ENCODE measurements at regions not wholly inside any gene's neighbourhood (a gene's known extent, or its start where the extent isn't known, plus 50 kb on each side); places are given as distances from the start of the nearest gene placed in this dataset.
"Not testable (repeated sequence)": the region's sequence is repeated elsewhere in the genome, so short reads cannot be mapped to it uniquely, and the experiment has no call there.

- Histone ChIP-seq H3K9me3 (replicated peaks; ENCODE audit: insufficient read depth, low read length) (no peaks in the 10 kb centered on the region), H3F3A (ENCODE audit: insufficient read depth, low read length) (no peaks in the 10 kb centered on the region), H3K27ac (ENCODE audit: low read length) (no peak overlapping the region), H3K4me2 (ENCODE audit: low read depth, low read length) (no peak overlapping the region), H3K36me3 (replicated peaks; ENCODE audit: insufficient read depth, low read length) (no peaks in the 10 kb centered on the region), H3K9ac (ENCODE audit: low read length) (no peak overlapping the region), H2AFZ (ENCODE audit: low read length) (no peak overlapping the region), H3K79me2 (ENCODE audit: low read length) (no peaks in the 10 kb centered on the region), H4K20me1 (ENCODE audit: insufficient read depth, low read length) (no peaks in the 10 kb centered on the region), H3K4me3 (ENCODE audit: low read length) (no peak overlapping the region), H3K27me3 (replicated peaks; ENCODE audit: insufficient read depth, low read length) (no peaks in the 10 kb centered on the region), H3K4me1 (ENCODE audit: low read length) (no peaks in the 10 kb centered on the region), H3K9me2 (replicated peaks; ENCODE audit: insufficient read depth, low read length) (no peaks in the 10 kb centered on the region)
- DNase-seq = no peak
- no peak for TF ChIP-seq EZH2phosphoT487 (IDR thresholded peaks at IDR 0.05; ENCODE audit: low read length)
- TF ChIP-seq, protein P1, sequence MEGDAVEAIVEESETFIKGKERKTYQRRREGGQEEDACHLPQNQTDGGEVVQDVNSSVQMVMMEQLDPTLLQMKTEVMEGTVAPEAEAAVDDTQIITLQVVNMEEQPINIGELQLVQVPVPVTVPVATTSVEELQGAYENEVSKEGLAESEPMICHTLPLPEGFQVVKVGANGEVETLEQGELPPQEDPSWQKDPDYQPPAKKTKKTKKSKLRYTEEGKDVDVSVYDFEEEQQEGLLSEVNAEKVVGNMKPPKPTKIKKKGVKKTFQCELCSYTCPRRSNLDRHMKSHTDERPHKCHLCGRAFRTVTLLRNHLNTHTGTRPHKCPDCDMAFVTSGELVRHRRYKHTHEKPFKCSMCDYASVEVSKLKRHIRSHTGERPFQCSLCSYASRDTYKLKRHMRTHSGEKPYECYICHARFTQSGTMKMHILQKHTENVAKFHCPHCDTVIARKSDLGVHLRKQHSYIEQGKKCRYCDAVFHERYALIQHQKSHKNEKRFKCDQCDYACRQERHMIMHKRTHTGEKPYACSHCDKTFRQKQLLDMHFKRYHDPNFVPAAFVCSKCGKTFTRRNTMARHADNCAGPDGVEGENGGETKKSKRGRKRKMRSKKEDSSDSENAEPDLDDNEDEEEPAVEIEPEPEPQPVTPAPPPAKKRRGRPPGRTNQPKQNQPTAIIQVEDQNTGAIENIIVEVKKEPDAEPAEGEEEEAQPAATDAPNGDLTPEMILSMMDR (IDR thresholded peaks at IDR 0.05; ENCODE audit: low read length) = no peak
- no peak for TF ChIP-seq EZH2 (optimal IDR thresholded peaks at IDR 0.05; ENCODE audit: low read depth, low read length)
Observed at GRCh38 chrX:22855693-22856092, 144.1 kb upstream of the DDX53 start.

DNA sequence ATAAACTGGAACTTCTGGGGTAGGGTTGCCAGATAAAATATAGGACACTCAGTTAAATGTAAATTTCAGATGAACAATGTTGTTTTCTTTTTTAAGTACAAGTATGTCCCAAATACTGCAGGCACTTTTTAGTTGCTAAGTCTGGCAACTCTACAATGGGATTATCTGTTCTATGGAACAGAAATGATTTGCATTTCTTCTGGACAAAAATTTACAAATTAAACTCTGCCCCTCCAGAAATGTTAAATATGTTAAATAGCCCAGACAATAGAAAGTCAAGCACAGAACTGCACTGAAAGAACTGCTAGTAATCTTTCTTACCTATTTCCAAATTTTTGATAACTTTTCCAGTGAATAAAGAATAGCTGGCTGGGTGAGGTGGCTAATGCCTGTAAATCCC, 140.1 kb upstream of the DDX53 start:
- H2AFZ ChIP-seq (ENCODE audit: low read length) = no peak overlapping the region
- H3K36me3 ChIP-seq (replicated peaks; ENCODE audit: insufficient read depth, low read length) = no peaks in the 10 kb centered on the region
- no peaks in the 10 kb centered on the region for H3K27me3 ChIP-seq (replicated peaks; ENCODE audit: insufficient read depth, low read length)
- no peak overlapping the region for H3K9ac ChIP-seq (ENCODE audit: low read length)
- no peak for DNase-seq
- H3K79me2 ChIP-seq (ENCODE audit: low read length) = no peaks in the 10 kb centered on the region
- H3K4me1 ChIP-seq (ENCODE audit: low read length) = no peaks in the 10 kb centered on the region
- no peak overlapping the region for H3K4me3 ChIP-seq (ENCODE audit: low read length)
- TF ChIP-seq EZH2 (optimal IDR thresholded peaks at IDR 0.05; ENCODE audit: low read depth, low read length) (no peak), EZH2phosphoT487 (IDR thresholded peaks at IDR 0.05; ENCODE audit: low read length) (no peak)
- TF ChIP-seq, protein P1 (IDR thresholded peaks at IDR 0.05; ENCODE audit: low read length) = no peak
- no peaks in the 10 kb centered on the region for H4K20me1 ChIP-seq (ENCODE audit: insufficient read depth, low read length)
- H3K9me2 ChIP-seq (replicated peaks; ENCODE audit: insufficient read depth, low read length) = no peaks in the 10 kb centered on the region
- no peak overlapping the region for H3K27ac ChIP-seq (ENCODE audit: low read length)
- no peaks in the 10 kb centered on the region for H3F3A ChIP-seq (ENCODE audit: insufficient read depth, low read length)
- no peaks in the 10 kb centered on the region for H3K9me3 ChIP-seq (replicated peaks; ENCODE audit: insufficient read depth, low read length)
- H3K4me2 ChIP-seq (ENCODE audit: low read depth, low read length) = no peak overlapping the region

DNA sequence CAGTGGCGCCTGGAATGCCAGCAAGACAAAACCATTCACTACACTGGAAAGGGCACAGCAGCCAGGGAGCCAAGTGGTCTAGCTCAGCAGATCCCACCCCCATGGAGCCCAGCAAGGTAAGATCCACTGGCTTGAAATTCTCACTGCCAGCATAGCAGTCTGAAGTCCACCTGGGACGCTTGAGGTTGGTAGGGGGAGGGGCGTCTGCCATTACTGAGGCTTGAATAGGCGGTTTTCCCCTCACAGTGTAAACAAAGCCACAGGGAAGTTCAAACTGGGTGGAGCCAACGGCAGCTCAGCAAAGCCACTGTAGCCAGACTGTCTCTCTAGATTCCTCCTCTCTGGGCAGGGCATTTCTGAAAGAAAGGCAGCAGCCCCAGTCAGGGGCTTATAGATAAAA, 133.0 kb upstream of the DDX53 start:
- not testable (repeated sequence) for H3K27me3 ChIP-seq (replicated peaks; ENCODE audit: insufficient read depth, low read length); H3K9me3 ChIP-seq (replicated peaks; ENCODE audit: insufficient read depth, low read length); H3K4me3 ChIP-seq (ENCODE audit: low read length); H3K9ac ChIP-seq (ENCODE audit: low read length); H2AFZ ChIP-seq (ENCODE audit: low read length); H3K36me3 ChIP-seq (replicated peaks; ENCODE audit: insufficient read depth, low read length); H3F3A ChIP-seq (ENCODE audit: insufficient read depth, low read length); H3K4me1 ChIP-seq (ENCODE audit: low read length); H4K20me1 ChIP-seq (ENCODE audit: insufficient read depth, low read length); H3K79me2 ChIP-seq (ENCODE audit: low read length); DNase-seq; H3K4me2 ChIP-seq (ENCODE audit: low read depth, low read length); H3K9me2 ChIP-seq (replicated peaks; ENCODE audit: insufficient read depth, low read length); H3K27ac ChIP-seq (ENCODE audit: low read length)

- H3K27me3 ChIP-seq (replicated peaks; ENCODE audit: insufficient read depth, low read length) = no peaks in the 10 kb centered on the region
- H3K4me2 ChIP-seq (ENCODE audit: low read depth, low read length) = no peak overlapping the region
- no peaks in the 10 kb centered on the region for H3K36me3 ChIP-seq (replicated peaks; ENCODE audit: insufficient read depth, low read length)
- H3K4me3 ChIP-seq (ENCODE audit: low read length) = no peak overlapping the region
- no peaks in the 10 kb centered on the region for H3F3A ChIP-seq (ENCODE audit: insufficient read depth, low read length)
- H3K9me3 ChIP-seq (replicated peaks; ENCODE audit: insufficient read depth, low read length) = no peaks in the 10 kb centered on the region
- no peaks in the 10 kb centered on the region for H3K79me2 ChIP-seq (ENCODE audit: low read length)
- no peak for TF ChIP-seq EZH2 (optimal IDR thresholded peaks at IDR 0.05; ENCODE audit: low read depth, low read length)
- no peak for TF ChIP-seq EZH2phosphoT487 (IDR thresholded peaks at IDR 0.05; ENCODE audit: low read length)
- TF ChIP-seq, protein P1 (IDR thresholded peaks at IDR 0.05; ENCODE audit: low read length) = no peak
- no peak overlapping the region for H3K9ac ChIP-seq (ENCODE audit: low read length)
- H3K9me2 ChIP-seq (replicated peaks; ENCODE audit: insufficient read depth, low read length) = no peaks in the 10 kb centered on the region
- H3K4me1 ChIP-seq (ENCODE audit: low read length) = no peaks in the 10 kb centered on the region
- DNase-seq = no peak
- no peaks in the 10 kb centered on the region for H4K20me1 ChIP-seq (ENCODE audit: insufficient read depth, low read length)
- no peak overlapping the region for H2AFZ ChIP-seq (ENCODE audit: low read length)
- H3K27ac ChIP-seq (ENCODE audit: low read length) = no peak overlapping the region
Observed at GRCh38 chrX:22882543-22882942, 117.2 kb upstream of the DDX53 start.

Data from MM.1S (cell line).